ENCODE measurements at regions not wholly inside any gene's neighbourhood (a gene's known extent, or its start where the extent isn't known, plus 50 kb on each side); places are given as distances from the start of the nearest gene placed in this dataset.

DNA sequence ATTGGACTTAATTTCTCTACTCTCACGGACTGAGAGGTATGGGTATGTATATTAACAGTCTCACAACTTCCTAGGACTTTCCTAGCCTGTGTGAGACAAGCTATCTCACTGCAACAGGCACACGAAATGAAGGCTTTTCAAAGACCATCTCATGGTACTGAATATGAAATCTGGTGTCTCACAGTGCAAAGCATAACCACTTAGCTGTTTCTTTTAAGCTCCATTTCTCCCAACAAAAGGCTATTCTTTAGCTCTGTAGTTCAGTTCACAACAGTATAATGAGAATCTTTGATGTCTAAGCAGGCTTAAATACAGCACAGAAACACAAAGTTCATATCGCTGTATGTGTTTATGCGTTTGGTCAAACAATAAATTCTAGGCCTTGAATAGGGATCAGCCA, 116.2 kb upstream of the PCDH18 start:
- Histone ChIP-seq H3K4me3 (replicated peaks in 1 of 3; ENCODE audit: insufficient read depth in 1 of 3, low read depth in 1 of 3, low read length in 3 of 3) (no peak overlapping the region), H3K9me3 (replicated peaks; ENCODE audit: control insufficient read depth, insufficient read depth, low read length) (no peaks in the 10 kb centered on the region), H3K27me3 (ENCODE audit: control insufficient read depth in 2 of 2, insufficient read depth in 2 of 2, low read length in 2 of 2) (no peaks in the 10 kb centered on the region), H3K9ac (replicated peaks; ENCODE audit: extremely low read depth, insufficient read depth, low read length) (no peak overlapping the region), H2AFZ (ENCODE audit: low read depth, low read length) (no peak overlapping the region), H3K4me2 (ENCODE audit: insufficient read depth, low read length) (no peak overlapping the region), H3K9me1 (replicated peaks; ENCODE audit: control insufficient read depth, extremely low read depth, insufficient read depth, low read length) (no peaks in the 10 kb centered on the region), H3K79me2 (ENCODE audit: control insufficient read depth, insufficient read depth, low read length) (no peaks in the 10 kb centered on the region), H3K27ac (ENCODE audit: insufficient read depth, low read depth, low read length) (no peak overlapping the region), H4K20me1 (replicated peaks; ENCODE audit: control insufficient read depth, extremely low read depth, insufficient read depth, low read length) (no peaks in the 10 kb centered on the region), H3K4me1 (ENCODE audit: control insufficient read depth, extremely low read depth, insufficient read depth, low read length) (no peaks in the 10 kb centered on the region), H3K36me3 (ENCODE audit: control insufficient read depth in 2 of 2, extremely low read depth in 1 of 2, insufficient read depth in 2 of 2, low read length in 2 of 2) (no peaks in the 10 kb centered on the region)
- no TSS peak for BruUV-seq (replicated peaks)
- no peak for DNase-seq (ENCODE audit: low read depth, low spot score)
- CTCF ChIA-PET = interaction anchor here (1.3 kb wide), 1 partner anchor 61 kb away, joined by 4 read pairs; no protein-coding TSS in a partner anchor
- intact Hi-C loops (cut with micrococcal nuclease) (no loop called here), dilution Hi-C loops (cut with MboI; ENCODE audit: extremely low pct_ligation_motif_present, low sequenced_read_pairs) (no loop called here)
- TF ChIP-seq GATA2 (IDR thresholded peaks at IDR 0.05; ENCODE audit: insufficient read depth, insufficient read length, low read depth, low read length) (no peak), MYC (IDR thresholded peaks at IDR 0.05; ENCODE audit: low read depth, low read length) (no peak), EZH2 (IDR thresholded peaks at IDR 0.05; ENCODE audit: borderline replicate concordance, low read depth, low read length, severe bottlenecking) (no peak), POLR2A (IDR thresholded peaks at IDR 0.05; ENCODE audit: low read depth, low read length) (no peak)
- TF ChIP-seq, protein P1, sequence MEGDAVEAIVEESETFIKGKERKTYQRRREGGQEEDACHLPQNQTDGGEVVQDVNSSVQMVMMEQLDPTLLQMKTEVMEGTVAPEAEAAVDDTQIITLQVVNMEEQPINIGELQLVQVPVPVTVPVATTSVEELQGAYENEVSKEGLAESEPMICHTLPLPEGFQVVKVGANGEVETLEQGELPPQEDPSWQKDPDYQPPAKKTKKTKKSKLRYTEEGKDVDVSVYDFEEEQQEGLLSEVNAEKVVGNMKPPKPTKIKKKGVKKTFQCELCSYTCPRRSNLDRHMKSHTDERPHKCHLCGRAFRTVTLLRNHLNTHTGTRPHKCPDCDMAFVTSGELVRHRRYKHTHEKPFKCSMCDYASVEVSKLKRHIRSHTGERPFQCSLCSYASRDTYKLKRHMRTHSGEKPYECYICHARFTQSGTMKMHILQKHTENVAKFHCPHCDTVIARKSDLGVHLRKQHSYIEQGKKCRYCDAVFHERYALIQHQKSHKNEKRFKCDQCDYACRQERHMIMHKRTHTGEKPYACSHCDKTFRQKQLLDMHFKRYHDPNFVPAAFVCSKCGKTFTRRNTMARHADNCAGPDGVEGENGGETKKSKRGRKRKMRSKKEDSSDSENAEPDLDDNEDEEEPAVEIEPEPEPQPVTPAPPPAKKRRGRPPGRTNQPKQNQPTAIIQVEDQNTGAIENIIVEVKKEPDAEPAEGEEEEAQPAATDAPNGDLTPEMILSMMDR (IDR thresholded peaks at IDR 0.05; ENCODE audit: extremely low read depth in 1 of 2, insufficient read depth in 1 of 2, low read depth in 1 of 2, low read length in 2 of 2) = no peak
- TF ChIP-seq, protein P2, sequence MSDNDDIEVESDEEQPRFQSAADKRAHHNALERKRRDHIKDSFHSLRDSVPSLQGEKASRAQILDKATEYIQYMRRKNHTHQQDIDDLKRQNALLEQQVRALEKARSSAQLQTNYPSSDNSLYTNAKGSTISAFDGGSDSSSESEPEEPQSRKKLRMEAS (IDR thresholded peaks at IDR 0.05; ENCODE audit: insufficient read depth, insufficient read length) = no peak
- POLR2A ChIA-PET = no interaction called here
- FAIRE-seq = no peak

DNA sequence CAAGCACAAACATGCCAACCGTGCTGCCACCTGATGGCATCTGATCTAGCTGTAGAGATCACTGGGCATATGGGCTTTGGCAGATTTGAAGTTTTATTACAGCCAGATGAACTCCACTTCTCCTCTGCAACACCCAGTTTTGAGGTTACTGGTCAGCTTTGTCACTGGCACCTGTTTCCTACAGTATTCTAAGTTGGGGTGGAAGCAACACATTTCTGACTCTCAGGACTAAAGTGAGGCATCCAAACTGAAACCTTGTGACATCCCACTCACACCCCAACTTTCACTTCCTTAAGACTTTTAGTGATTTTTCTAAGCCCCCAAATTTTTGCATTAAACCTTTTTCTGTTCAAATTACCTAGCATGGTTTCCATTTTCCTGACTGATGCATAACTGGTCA, 115.1 kb upstream of the PCDH18 start:
- TF ChIP-seq POLR2AphosphoS5 (IDR thresholded peaks at IDR 0.05; ENCODE audit: insufficient read depth, low read depth, low read length) (no peak), MYC (IDR thresholded peaks at IDR 0.05; ENCODE audit: low read depth, low read length) (no peak), JUN (IDR thresholded peaks at IDR 0.05; ENCODE audit: borderline replicate concordance, insufficient read depth, insufficient read length, low read depth) (no peak), EZH2 (IDR thresholded peaks at IDR 0.05; ENCODE audit: borderline replicate concordance, low read depth, low read length, severe bottlenecking) (no peak), GATA2 (IDR thresholded peaks at IDR 0.05; ENCODE audit: insufficient read depth, insufficient read length, low read depth, low read length) (no peak), FOS (IDR thresholded peaks at IDR 0.05; ENCODE audit: borderline replicate concordance, insufficient read depth, low read length) (no peak), POLR2A (IDR thresholded peaks at IDR 0.05; ENCODE audit: low read depth, low read length) (no peak)
- TF ChIP-seq, protein P2 (IDR thresholded peaks at IDR 0.05; ENCODE audit: insufficient read depth, insufficient read length) = no peak
- TF ChIP-seq, protein P1 (IDR thresholded peaks at IDR 0.05; ENCODE audit: extremely low read depth in 1 of 2, insufficient read depth in 1 of 2, low read depth in 1 of 2, low read length in 2 of 2) = no peak
- H2AFZ ChIP-seq (ENCODE audit: low read depth, low read length) = no peak overlapping the region
- BruUV-seq (replicated peaks) = no TSS peak
- H3K4me1 ChIP-seq (ENCODE audit: control insufficient read depth, extremely low read depth, insufficient read depth, low read length) = no peaks in the 10 kb centered on the region
- no peak overlapping the region for H3K9ac ChIP-seq (replicated peaks; ENCODE audit: extremely low read depth, insufficient read depth, low read length)
- no peak overlapping the region for H3K4me3 ChIP-seq (replicated peaks in 1 of 3; ENCODE audit: insufficient read depth in 1 of 3, low read depth in 1 of 3, low read length in 3 of 3)
- no peak for FAIRE-seq
- H3K36me3 ChIP-seq (ENCODE audit: control insufficient read depth in 2 of 2, extremely low read depth in 1 of 2, insufficient read depth in 2 of 2, low read length in 2 of 2) = no peaks in the 10 kb centered on the region
- H3K9me3 ChIP-seq (replicated peaks; ENCODE audit: control insufficient read depth, insufficient read depth, low read length) = no peaks in the 10 kb centered on the region
- no peaks in the 10 kb centered on the region for H3K9me1 ChIP-seq (replicated peaks; ENCODE audit: control insufficient read depth, extremely low read depth, insufficient read depth, low read length)
- no peak for DNase-seq (ENCODE audit: low read depth, low spot score)
- POLR2A ChIA-PET = no interaction called here
- H3K27me3 ChIP-seq (ENCODE audit: control insufficient read depth in 2 of 2, insufficient read depth in 2 of 2, low read length in 2 of 2) = no peaks in the 10 kb centered on the region
- H3K4me2 ChIP-seq (ENCODE audit: insufficient read depth, low read length) = no peak overlapping the region
- CTCF ChIA-PET = interaction anchor here (1.2 to 1.3 kb wide), 2 partner anchors 26 to 60 kb away, joined by 3 to 4 read pairs; no protein-coding TSS in a partner anchor
- no peak overlapping the region for H3K27ac ChIP-seq (ENCODE audit: insufficient read depth, low read depth, low read length)
- dilution Hi-C loops (cut with MboI; ENCODE audit: extremely low pct_ligation_motif_present, low sequenced_read_pairs) (no loop called here), intact Hi-C loops (cut with micrococcal nuclease) (no loop called here)
- no peaks in the 10 kb centered on the region for H4K20me1 ChIP-seq (replicated peaks; ENCODE audit: control insufficient read depth, extremely low read depth, insufficient read depth, low read length)
- no peaks in the 10 kb centered on the region for H3K79me2 ChIP-seq (ENCODE audit: control insufficient read depth, insufficient read depth, low read length)

Measured in endothelial cell of umbilical vein (primary cell).